ENCODE measurements at regions not wholly inside any gene's neighbourhood (a gene's known extent, or its start where the extent isn't known, plus 50 kb on each side); places are given as distances from the start of the nearest gene placed in this dataset.

DNA sequence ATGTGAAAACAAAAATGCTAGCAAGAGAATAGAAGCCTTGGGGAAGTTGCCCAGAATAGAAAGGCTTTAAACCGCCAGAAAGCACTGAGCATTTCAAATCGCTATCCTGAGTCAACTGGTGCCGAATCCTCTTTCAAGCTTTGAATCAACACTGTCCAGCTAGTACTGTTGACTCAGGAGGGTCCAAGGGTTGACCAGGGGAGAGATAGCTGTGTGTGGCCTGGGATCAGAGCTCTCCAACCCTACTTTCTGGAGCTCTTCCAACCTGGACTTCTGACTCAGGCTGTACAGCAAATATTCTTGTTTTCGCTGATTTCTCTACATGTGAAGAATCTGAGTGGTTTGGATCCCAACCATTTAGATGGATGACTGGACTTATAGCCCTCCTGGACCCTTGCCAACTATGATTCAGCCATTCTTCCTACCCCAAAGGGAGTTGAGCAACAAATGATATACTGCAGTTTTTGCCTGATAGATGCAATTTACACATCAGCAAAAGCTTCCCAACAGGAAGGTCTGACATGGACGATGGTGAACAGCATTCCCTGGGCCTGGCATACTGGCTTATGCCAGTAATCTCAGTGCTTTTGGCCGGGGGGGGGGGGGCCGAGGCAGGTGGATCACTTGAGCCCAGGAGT is 154.0 kb upstream of the SDK2 start:
- ChIA-PET POLR2A (no interaction called here), RAD21 (ENCODE audit: low non-redundant PET in 1 of 2, low total read pairs in 2 of 2, uncharacterized antibody in 2 of 2, unreplicated experiment in 2 of 2) (no interaction called here), CTCF (interaction anchor here (0.8 to 1.1 kb wide), 3 partner anchors 14 to 402 kb away, joined by 3 to 6 read pairs (median 3); no protein-coding TSS in a partner anchor)
- Histone ChIP-seq H3K27ac (ENCODE audit: low read depth, low read length) (no peak overlapping the region), H3K9me3 (ENCODE audit: control insufficient read depth in 1 of 2, insufficient read depth in 1 of 2, low read depth in 1 of 2, low read length in 2 of 2) (no peaks in the 10 kb centered on the region), H3K9me2 (ENCODE audit: insufficient read depth) (no peaks in the 10 kb centered on the region), H3K4me1 (ENCODE audit: control insufficient read depth in 1 of 2, insufficient read depth in 2 of 2, low read length in 2 of 2) (peaks cover 4 to 9% of the 10 kb centered on the region in 2 experiments; a peak in 2 of 4 replicates), H3K4me3 (replicated peaks in 1 of 2; ENCODE audit: low read depth in 1 of 2, low read length in 2 of 2) (no peak overlapping the region), H3K9ac (ENCODE audit: low read length) (no peak overlapping the region), H4K20me1 (ENCODE audit: insufficient read depth) (no peaks in the 10 kb centered on the region), H3K4me2 (ENCODE audit: low read length) (no peak overlapping the region), H2AFZ (ENCODE audit: low read depth, low read length, poor library complexity, severe bottlenecking) (no peak overlapping the region), H3K36me3 (ENCODE audit: control insufficient read depth in 1 of 2, insufficient read depth in 2 of 2, low read length in 2 of 2) (no peaks in the 10 kb centered on the region), H3K27me3 (ENCODE audit: insufficient read depth, low read length) (peaks cover 54% of the 10 kb centered on the region), H3K79me2 (ENCODE audit: insufficient read depth, low read length) (no peaks in the 10 kb centered on the region)
- no peak for ATAC-seq
- DNase-seq (ENCODE audit: low read depth, low spot score): no peak
- intact Hi-C loops (cut with micrococcal nuclease): no loop called here
- no TSS peak for BruUV-seq (replicated peaks)
- TF ChIP-seq EZH2 (IDR thresholded peaks at IDR 0.05): no peak
- no peak for TF ChIP-seq CBX3 (IDR thresholded peaks at IDR 0.05; ENCODE audit: low read depth)
- TF ChIP-seq CEBPB (IDR thresholded peaks at IDR 0.05; ENCODE audit: low read depth): no peak
- TF ChIP-seq, protein P1, sequence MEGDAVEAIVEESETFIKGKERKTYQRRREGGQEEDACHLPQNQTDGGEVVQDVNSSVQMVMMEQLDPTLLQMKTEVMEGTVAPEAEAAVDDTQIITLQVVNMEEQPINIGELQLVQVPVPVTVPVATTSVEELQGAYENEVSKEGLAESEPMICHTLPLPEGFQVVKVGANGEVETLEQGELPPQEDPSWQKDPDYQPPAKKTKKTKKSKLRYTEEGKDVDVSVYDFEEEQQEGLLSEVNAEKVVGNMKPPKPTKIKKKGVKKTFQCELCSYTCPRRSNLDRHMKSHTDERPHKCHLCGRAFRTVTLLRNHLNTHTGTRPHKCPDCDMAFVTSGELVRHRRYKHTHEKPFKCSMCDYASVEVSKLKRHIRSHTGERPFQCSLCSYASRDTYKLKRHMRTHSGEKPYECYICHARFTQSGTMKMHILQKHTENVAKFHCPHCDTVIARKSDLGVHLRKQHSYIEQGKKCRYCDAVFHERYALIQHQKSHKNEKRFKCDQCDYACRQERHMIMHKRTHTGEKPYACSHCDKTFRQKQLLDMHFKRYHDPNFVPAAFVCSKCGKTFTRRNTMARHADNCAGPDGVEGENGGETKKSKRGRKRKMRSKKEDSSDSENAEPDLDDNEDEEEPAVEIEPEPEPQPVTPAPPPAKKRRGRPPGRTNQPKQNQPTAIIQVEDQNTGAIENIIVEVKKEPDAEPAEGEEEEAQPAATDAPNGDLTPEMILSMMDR (IDR thresholded peaks at IDR 0.05 in 2 of 3, conservative IDR thresholded peaks at IDR 0.05 in 1 of 3; ENCODE audit: borderline replicate concordance in 1 of 3, insufficient read depth in 1 of 3, low read depth in 2 of 3, low read length in 2 of 3): no peak
- TF ChIP-seq EGR1 (IDR thresholded peaks at IDR 0.05; ENCODE audit: low read depth): no peak
- no peak for TF ChIP-seq ELF1 (IDR thresholded peaks at IDR 0.05; ENCODE audit: borderline replicate concordance, low read depth)
- TF ChIP-seq SP1 (IDR thresholded peaks at IDR 0.05; ENCODE audit: low read depth): no peak
- TF ChIP-seq SIN3A (IDR thresholded peaks at IDR 0.05; ENCODE audit: low read depth): no peak
- no peak for TF ChIP-seq TCF7L2 (IDR thresholded peaks at IDR 0.05; ENCODE audit: borderline replicate concordance, extremely low read depth, insufficient read depth, insufficient read length)
- TF ChIP-seq POLR2AphosphoS5 (IDR thresholded peaks at IDR 0.05; ENCODE audit: low read depth, low read length): no peak
- TF ChIP-seq, protein P2, sequence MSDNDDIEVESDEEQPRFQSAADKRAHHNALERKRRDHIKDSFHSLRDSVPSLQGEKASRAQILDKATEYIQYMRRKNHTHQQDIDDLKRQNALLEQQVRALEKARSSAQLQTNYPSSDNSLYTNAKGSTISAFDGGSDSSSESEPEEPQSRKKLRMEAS (IDR thresholded peaks at IDR 0.05): no peak
- TF ChIP-seq EZH2phosphoT487 (IDR thresholded peaks at IDR 0.05; ENCODE audit: borderline replicate concordance): no peak
- TF ChIP-seq FOSL1 (IDR thresholded peaks at IDR 0.05; ENCODE audit: low read depth): no peak
- TF ChIP-seq YY1 (IDR thresholded peaks at IDR 0.05; ENCODE audit: extremely low read depth, insufficient replicate concordance, low read depth, low read length): no peak
- no peak for TF ChIP-seq RAD21 (IDR thresholded peaks at IDR 0.05; ENCODE audit: low read depth)
- no peak for TF ChIP-seq SRF (IDR thresholded peaks at IDR 0.05; ENCODE audit: low read depth)
- TF ChIP-seq POLR2A (IDR thresholded peaks at IDR 0.05; ENCODE audit: borderline replicate concordance, extremely low read depth, insufficient read depth, insufficient read length): no peak
- TF ChIP-seq ZNF274 (IDR thresholded peaks at IDR 0.05; ENCODE audit: low read depth, low read length): no peak
- TF ChIP-seq, protein P3, sequence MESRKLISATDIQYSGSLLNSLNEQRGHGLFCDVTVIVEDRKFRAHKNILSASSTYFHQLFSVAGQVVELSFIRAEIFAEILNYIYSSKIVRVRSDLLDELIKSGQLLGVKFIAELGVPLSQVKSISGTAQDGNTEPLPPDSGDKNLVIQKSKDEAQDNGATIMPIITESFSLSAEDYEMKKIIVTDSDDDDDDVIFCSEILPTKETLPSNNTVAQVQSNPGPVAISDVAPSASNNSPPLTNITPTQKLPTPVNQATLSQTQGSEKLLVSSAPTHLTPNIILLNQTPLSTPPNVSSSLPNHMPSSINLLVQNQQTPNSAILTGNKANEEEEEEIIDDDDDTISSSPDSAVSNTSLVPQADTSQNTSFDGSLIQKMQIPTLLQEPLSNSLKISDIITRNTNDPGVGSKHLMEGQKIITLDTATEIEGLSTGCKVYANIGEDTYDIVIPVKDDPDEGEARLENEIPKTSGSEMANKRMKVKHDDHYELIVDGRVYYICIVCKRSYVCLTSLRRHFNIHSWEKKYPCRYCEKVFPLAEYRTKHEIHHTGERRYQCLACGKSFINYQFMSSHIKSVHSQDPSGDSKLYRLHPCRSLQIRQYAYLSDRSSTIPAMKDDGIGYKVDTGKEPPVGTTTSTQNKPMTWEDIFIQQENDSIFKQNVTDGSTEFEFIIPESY (IDR thresholded peaks at IDR 0.05; ENCODE audit: extremely low read depth, insufficient replicate concordance, low read length): no peak

Data from HCT116 (cell line).